NCI-H460 (cell line): ENCODE measurements at regions not wholly inside any gene's neighbourhood (a gene's known extent, or its start where the extent isn't known, plus 50 kb on each side); places are given as distances from the start of the nearest gene placed in this dataset.

ENCODE experiments used
- DNase-seq: peaks from one replicate; pipeline ENCODE4 v3.0.0-alpha.2; 2016; ENCODE audit warnings: low read depth; ENCODE audit errors: extremely low read depth

GRCh38 chr3:144197582-144197981 is 226.0 kb downstream of the DIPK2A start:
- DNase-seq, result no peak

GRCh38 chr3:144200004-144200403 is 228.4 kb downstream of the DIPK2A start:
- DNase-seq, result no peak

GRCh38 chr3:144200466-144200865 is 228.8 kb downstream of the DIPK2A start:
- DNase-seq, result no peak

GRCh38 chr3:144221761-144222160 is 250.1 kb downstream of the DIPK2A start:
- no peak for DNase-seq

GRCh38 chr3:144229330-144229729 is 257.7 kb downstream of the DIPK2A start:
- DNase-seq, result no peak

GRCh38 chr3:144229953-144230352 is 258.3 kb downstream of the DIPK2A start:
- DNase-seq, result no peak

- no peak for DNase-seq
Observed at GRCh38 chr3:144235489-144235888, 263.9 kb downstream of the DIPK2A start.

- DNase-seq, result no peak
Observed at GRCh38 chr3:144237351-144237750, 265.7 kb downstream of the DIPK2A start.

- DNase-seq, result no peak
Observed at GRCh38 chr3:144241404-144241803, 269.8 kb downstream of the DIPK2A start.

GRCh38 chr3:144242747-144243146 is 271.1 kb downstream of the DIPK2A start:
- DNase-seq, result no peak

- no peak for DNase-seq
Observed at GRCh38 chr3:144244662-144245061, 273.0 kb downstream of the DIPK2A start.

- DNase-seq, result no peak
Observed at GRCh38 chr3:144252896-144253295, 281.3 kb downstream of the DIPK2A start.

GRCh38 chr3:144257381-144257780 is 285.8 kb downstream of the DIPK2A start:
- no peak for DNase-seq

GRCh38 chr3:144259267-144259666 is 287.6 kb downstream of the DIPK2A start:
- DNase-seq, result no peak

- DNase-seq, result no peak
Observed at GRCh38 chr3:144263706-144264105, 292.1 kb downstream of the DIPK2A start.

GRCh38 chr3:144264350-144264749 is 292.7 kb downstream of the DIPK2A start:
- no peak for DNase-seq

- no peak for DNase-seq
Observed at GRCh38 chr3:144264794-144265193, 293.2 kb downstream of the DIPK2A start.

GRCh38 chr3:144265542-144266100 is 294.0 kb downstream of the DIPK2A start:
- DNase-seq, result no peak

GRCh38 chr3:144270100-144270499 is 298.5 kb downstream of the DIPK2A start:
- no peak for DNase-seq

GRCh38 chr3:144272680-144273079 is 301.1 kb downstream of the DIPK2A start:
- no peak for DNase-seq

- no peak for DNase-seq
Observed at GRCh38 chr3:144273601-144274000, 302.0 kb downstream of the DIPK2A start.

- no peak for DNase-seq
Observed at GRCh38 chr3:144275005-144275404, 303.4 kb downstream of the DIPK2A start.

- no peak for DNase-seq
Observed at GRCh38 chr3:144282313-144282712, 310.7 kb downstream of the DIPK2A start.
